HG03575 (cell line): ENCODE measurements at regions not wholly inside any gene's neighbourhood (a gene's known extent, or its start where the extent isn't known, plus 50 kb on each side); places are given as distances from the start of the nearest gene placed in this dataset.
"Not testable (repeated sequence)": the region's sequence is repeated elsewhere in the genome, so short reads cannot be mapped to it uniquely, and the experiment has no call there.

Experiments
- ATAC-seq: cut with Tn5 transposase; IDR thresholded peaks from one replicate; pipeline ENCODE4 v1.9.1; 2021; ENCODE audit not compliant: unreplicated experiment, insufficient number of reproducible peaks, low FRiP score; ENCODE audit errors: extremely low read depth

GRCh38 chr16:59154295-59154694 is 420.2 kb upstream of the GOT2 start:
- no peak for ATAC-seq

- ATAC-seq: no peak
Measured at GRCh38 chr16:59148769-59149155, 414.6 kb upstream of the GOT2 start.

- ATAC-seq: no peak
Measured at GRCh38 chr16:59148056-59148768, 414.1 kb upstream of the GOT2 start.

- no peak for ATAC-seq
Measured at GRCh38 chr16:59146140-59146539, 412.0 kb upstream of the GOT2 start.

GRCh38 chr16:59144841-59145240 is 410.7 kb upstream of the GOT2 start:
- no peak for ATAC-seq

- no peak for ATAC-seq
Measured at GRCh38 chr16:59144326-59144725, 410.2 kb upstream of the GOT2 start.

GRCh38 chr16:59126486-59126885 is 392.4 kb upstream of the GOT2 start:
- ATAC-seq: no peak

GRCh38 chr16:59124056-59124455 is 389.9 kb upstream of the GOT2 start:
- no peak for ATAC-seq

- ATAC-seq: no peak
Measured at GRCh38 chr16:59123479-59123878, 389.4 kb upstream of the GOT2 start.

GRCh38 chr16:59122262-59122537 is 388.1 kb upstream of the GOT2 start:
- no peak for ATAC-seq

GRCh38 chr16:59121411-59122261 is 387.5 kb upstream of the GOT2 start:
- ATAC-seq: no peak

GRCh38 chr16:59116744-59117143 is 382.6 kb upstream of the GOT2 start:
- ATAC-seq: no peak

- no peak for ATAC-seq
Measured at GRCh38 chr16:59114790-59115189, 380.7 kb upstream of the GOT2 start.

GRCh38 chr16:59113004-59113670 is 379.0 kb upstream of the GOT2 start:
- ATAC-seq: no peak

GRCh38 chr16:59111280-59111679 is 377.2 kb upstream of the GOT2 start:
- no peak for ATAC-seq

GRCh38 chr16:59108374-59108773 is 374.3 kb upstream of the GOT2 start:
- ATAC-seq: no peak

GRCh38 chr16:59096682-59097081 is 362.6 kb upstream of the GOT2 start:
- not testable (repeated sequence) for ATAC-seq

GRCh38 chr16:59090541-59090940 is 356.4 kb upstream of the GOT2 start:
- no peak for ATAC-seq

GRCh38 chr16:59088431-59088830 is 354.3 kb upstream of the GOT2 start:
- no peak for ATAC-seq

GRCh38 chr16:59087641-59088040 is 353.5 kb upstream of the GOT2 start:
- no peak for ATAC-seq
